Erythroblast (primary cell): ENCODE measurements at regions not wholly inside any gene's neighbourhood (a gene's known extent, or its start where the extent isn't known, plus 50 kb on each side); places are given as distances from the start of the nearest gene placed in this dataset.

Experiments used
- GATA1 ChIP-seq: IDR thresholded peaks from 2 replicates; pipeline ENCODE4 v1.6.1; 2011; ENCODE audit warnings: low read depth, mild to moderate bottlenecking, control low read depth, low read length, moderate library complexity
- POLR2A ChIP-seq: IDR thresholded peaks from 2 replicates; pipeline ENCODE4 v1.6.1; 2011; ENCODE audit warnings: mild to moderate bottlenecking, low read length

DNA sequence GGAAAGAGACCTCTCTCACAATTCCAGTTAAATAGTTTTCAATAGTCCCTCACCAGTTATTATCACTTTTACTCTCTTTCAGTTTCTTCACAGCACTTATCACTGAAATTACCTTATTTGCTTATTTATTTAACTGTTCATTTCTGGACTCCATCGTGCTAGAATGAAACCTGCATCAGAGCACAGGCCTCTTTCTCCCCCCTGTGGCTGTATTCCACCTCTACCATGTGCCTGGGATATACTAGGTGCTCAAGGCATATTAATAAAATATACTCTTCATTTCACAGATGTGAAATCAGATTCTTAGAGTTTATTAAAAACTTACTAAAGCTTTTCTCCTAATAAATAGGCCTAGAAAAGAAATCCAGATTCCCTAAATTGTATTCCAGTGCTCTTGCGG lies 308.9 kb upstream of the MON1B start:
- TF ChIP-seq POLR2A = no peak
- TF ChIP-seq GATA1 = no peak
